Activated T-cell treated with anti-CD3 and anti-CD28 coated beads, Interleukin-2, amount 50 U/mL, for 24 hours (primary cell): ENCODE measurements at regions not wholly inside any gene's neighbourhood (a gene's known extent, or its start where the extent isn't known, plus 50 kb on each side); places are given as distances from the start of the nearest gene placed in this dataset.

Source experiments
- DNase-seq: peaks from one replicate; pipeline ENCODE4 v3.0.0-alpha.2; 2020
- H3K27ac Mint-ChIP-seq: 2 replicates; pipeline ENCODE4 v1.8.0; 2020; ENCODE audit warnings: mild to moderate bottlenecking, mixed read lengths
- H3K27me3 Mint-ChIP-seq: 2 replicates; pipeline ENCODE4 v1.8.0; 2020; ENCODE audit warnings: mixed read lengths
- H3K36me3 Mint-ChIP-seq: 2 replicates; pipeline ENCODE4 v1.8.0; 2020; ENCODE audit warnings: low read depth, mixed read lengths
- H3K4me1 Mint-ChIP-seq: 2 replicates; pipeline ENCODE4 v1.8.0; 2020; ENCODE audit warnings: low read depth, mixed read lengths
- H3K4me3 Mint-ChIP-seq: 2 replicates; pipeline ENCODE4 v1.8.0; 2020; ENCODE audit warnings: mild to moderate bottlenecking, moderate library complexity, mixed read lengths
- H3K9me3 Mint-ChIP-seq: 2 replicates; pipeline ENCODE4 v1.8.0; 2020; ENCODE audit warnings: mixed read lengths

DNA sequence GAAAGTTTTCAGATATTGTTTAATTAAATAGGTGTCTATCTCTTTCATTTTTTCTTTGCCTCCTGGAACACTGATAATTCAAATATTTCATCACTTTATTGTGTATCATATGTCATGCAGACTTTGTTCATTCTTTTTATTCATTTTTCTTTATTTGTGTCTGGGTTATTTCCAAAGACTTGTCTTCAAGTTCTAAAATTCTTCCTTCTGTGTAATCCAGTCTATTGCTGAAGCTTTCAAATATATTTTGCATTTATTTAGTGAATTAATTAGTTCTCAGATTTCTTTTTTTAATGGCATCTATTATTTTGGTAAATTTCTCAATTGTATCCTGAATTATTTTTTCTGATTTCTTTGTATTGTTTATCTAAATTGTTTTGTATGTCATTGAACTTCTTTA lies 70.1 kb downstream of the ZNF330 start:
- DNase-seq, result no peak
- H3K36me3 Mint-ChIP-seq, result no peaks in the 10 kb centered on the region
- H3K4me1 Mint-ChIP-seq, result no peaks in the 10 kb centered on the region
- no peak overlapping the region for H3K27ac Mint-ChIP-seq
- H3K27me3 Mint-ChIP-seq, result peaks cover 38% of the 10 kb centered on the region
- H3K4me3 Mint-ChIP-seq, result no peak overlapping the region
- H3K9me3 Mint-ChIP-seq, result peaks cover 20% of the 10 kb centered on the region

DNA sequence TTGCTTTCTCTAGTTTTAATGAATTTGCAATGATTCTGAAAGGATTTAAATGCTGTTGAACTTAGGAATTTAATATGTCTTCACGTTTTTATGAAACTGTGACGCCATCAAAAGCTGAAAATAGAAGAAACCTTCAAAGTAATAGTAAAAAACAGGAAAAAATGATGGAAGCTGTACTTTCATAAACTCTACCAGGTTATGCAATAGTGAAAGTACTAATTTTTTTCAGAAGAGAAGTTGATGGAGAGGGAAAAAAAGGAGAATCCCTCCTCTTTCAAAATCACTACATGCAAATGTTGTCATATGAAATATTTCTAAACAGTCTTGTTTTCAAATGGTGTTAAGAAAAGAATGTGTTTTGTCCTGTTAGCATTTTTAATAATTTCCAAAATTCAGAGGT lies 73.6 kb downstream of the ZNF330 start:
- DNase-seq, result no peak
- Mint-ChIP-seq H3K4me3 (no peak overlapping the region), H3K4me1 (no peaks in the 10 kb centered on the region), H3K27ac (no peak overlapping the region), H3K27me3 (peaks cover 25% of the 10 kb centered on the region), H3K9me3 (peaks cover 20% of the 10 kb centered on the region), H3K36me3 (no peaks in the 10 kb centered on the region)

DNA sequence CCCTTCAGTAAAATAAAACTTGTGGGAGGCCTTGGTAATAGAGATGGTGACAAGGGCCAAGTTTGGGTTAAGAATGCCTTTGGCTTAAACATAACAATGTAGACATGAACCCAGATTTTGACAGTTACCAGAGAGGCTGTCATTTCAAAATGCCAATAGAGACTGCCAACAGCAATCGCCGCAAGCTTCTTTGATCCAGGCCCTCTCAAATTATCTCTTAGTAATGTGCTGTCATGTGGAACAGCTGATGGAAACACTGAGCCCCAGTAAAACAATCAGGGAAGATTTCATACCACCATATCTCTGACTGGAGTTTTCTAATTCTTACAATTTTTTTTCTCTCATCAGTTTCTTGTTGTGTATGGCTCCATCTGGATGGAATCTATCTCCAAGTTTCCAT lies 80.5 kb downstream of the ZNF330 start:
- Mint-ChIP-seq H3K4me1 (no peaks in the 10 kb centered on the region), H3K4me3 (no peak overlapping the region), H3K27ac (no peak overlapping the region), H3K27me3 (peaks cover 3% of the 10 kb centered on the region), H3K36me3 (no peaks in the 10 kb centered on the region), H3K9me3 (no peaks in the 10 kb centered on the region)
- no peak for DNase-seq

DNA sequence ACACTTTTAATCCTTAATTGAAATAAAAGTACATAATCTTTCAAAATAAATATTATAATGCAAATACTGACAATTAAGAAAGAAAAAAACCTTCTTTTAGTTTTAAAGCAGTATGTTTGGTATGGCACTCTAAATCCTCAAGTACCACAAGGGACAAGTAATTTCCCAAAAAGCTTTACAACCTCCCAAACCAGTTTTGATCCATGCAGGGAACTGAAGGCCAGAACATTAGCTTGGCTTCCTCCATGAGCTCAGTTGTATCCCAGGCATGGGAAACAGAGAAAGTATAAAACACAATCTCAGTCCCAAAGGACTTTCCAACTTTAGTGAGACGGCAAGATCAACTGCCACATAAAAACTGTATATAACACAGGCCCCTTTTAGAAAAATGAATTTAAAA lies 82.2 kb downstream of the ZNF330 start:
- Mint-ChIP-seq H3K27me3 (peaks cover 5% of the 10 kb centered on the region), H3K36me3 (no peaks in the 10 kb centered on the region), H3K9me3 (no peaks in the 10 kb centered on the region), H3K27ac (no peak overlapping the region), H3K4me3 (no peak overlapping the region), H3K4me1 (peaks cover 6% of the 10 kb centered on the region)
- no peak for DNase-seq

DNA sequence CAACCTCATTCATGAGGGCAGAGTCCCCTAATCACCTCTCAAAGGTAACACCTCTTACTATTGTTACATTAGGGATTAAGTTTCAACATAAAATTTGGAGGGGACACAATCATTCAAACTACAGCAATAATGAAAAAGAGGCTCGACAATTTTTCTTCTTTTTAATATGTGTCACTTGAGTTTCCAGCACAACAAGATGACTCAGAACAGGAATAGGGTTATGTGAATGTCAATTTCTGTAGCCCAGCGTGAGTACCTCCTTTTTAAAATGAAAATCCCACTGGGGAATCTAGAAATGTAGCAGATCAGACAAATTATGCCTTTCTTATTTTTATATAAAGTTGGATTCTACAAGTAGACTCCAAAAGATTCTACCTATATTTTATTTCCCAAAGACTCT lies 83.7 kb downstream of the ZNF330 start:
- Mint-ChIP-seq H3K4me3 (no peak overlapping the region), H3K36me3 (no peaks in the 10 kb centered on the region), H3K9me3 (no peaks in the 10 kb centered on the region), H3K4me1 (peaks cover 6% of the 10 kb centered on the region), H3K27me3 (peaks cover 5% of the 10 kb centered on the region), H3K27ac (no peak overlapping the region)
- no peak for DNase-seq

DNA sequence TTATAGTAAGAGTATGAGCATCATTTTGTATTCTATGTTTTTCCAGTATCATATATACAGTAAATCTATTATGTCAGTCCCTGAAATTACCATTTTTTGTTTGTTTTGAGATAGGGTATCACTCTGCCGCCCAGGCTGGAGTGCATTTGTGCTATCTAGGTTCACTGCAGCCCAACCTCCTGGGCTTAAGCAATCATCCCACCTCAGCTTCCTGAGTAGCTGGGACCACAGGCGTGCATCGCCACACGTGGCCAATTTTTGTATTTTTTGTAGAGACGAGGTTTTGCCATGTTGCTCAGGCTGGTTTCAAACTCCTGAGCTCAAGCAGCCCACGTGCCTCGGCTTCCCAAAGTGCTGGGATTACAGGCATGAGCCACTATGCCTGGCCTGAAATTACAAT lies 85.6 kb downstream of the ZNF330 start:
- Mint-ChIP-seq H3K27ac (no peak overlapping the region), H3K9me3 (no peaks in the 10 kb centered on the region)

DNA sequence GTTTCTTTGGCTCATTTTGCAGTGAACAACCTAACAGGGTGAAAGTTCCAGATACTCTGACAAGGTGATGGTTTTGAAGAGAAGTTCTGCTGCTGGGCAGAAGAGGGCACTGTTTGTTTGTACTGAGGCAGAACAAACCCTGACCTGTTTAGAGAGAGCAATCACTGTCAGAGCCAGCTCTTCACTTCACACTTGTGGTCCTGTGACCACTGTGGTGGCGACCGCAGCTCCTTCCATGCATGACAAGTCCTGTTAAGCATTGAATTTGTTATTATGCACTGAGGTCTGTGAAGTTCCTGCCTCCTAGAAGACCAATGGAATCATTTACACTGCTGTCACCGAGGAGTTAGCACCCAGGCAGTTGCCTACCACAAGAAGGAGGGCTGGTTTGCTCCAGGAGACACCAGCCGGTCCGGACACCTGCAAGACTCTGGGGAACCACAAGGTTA lies 86.6 kb downstream of the ZNF330 start:
- peak; percentile 60 for DNase-seq
- Mint-ChIP-seq H3K36me3 (no peaks in the 10 kb centered on the region), H3K27ac (no peak overlapping the region), H3K4me3 (no peak overlapping the region), H3K4me1 (peaks cover 6% of the 10 kb centered on the region), H3K9me3 (no peaks in the 10 kb centered on the region), H3K27me3 (peaks cover 5% of the 10 kb centered on the region)

More for the DNA sequence above, 85.6 kb downstream of the ZNF330 start:
- Mint-ChIP-seq H3K4me3 (no peak overlapping the region), H3K4me1 (peaks cover 6% of the 10 kb centered on the region), H3K36me3 (no peaks in the 10 kb centered on the region), H3K27me3 (peaks cover 5% of the 10 kb centered on the region)
- DNase-seq, result no peak

DNA sequence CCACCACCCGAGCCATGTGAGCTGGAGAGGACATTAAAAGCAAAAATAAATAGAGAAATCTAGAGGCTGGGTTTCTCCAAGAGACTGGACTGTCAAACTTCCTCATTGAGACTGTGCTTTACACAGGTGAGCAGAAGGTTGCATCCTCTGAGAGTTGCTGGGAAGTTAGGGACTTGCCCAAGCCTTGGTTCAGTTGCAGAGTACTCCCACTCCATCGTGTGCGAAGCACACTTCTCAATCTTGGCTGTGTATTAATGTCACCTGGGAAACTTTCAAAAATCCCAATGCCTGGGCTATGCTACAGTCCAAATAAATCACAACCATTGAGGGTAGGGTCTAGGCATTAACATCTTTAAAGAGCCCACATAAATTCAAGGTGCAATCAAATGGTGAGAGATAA lies 89.2 kb downstream of the ZNF330 start:
- no peak for DNase-seq
- Mint-ChIP-seq H3K4me3 (no peak overlapping the region), H3K27ac (no peak overlapping the region), H3K4me1 (peaks cover 6% of the 10 kb centered on the region), H3K9me3 (no peaks in the 10 kb centered on the region), H3K27me3 (peaks cover 8% of the 10 kb centered on the region), H3K36me3 (no peaks in the 10 kb centered on the region)

DNA sequence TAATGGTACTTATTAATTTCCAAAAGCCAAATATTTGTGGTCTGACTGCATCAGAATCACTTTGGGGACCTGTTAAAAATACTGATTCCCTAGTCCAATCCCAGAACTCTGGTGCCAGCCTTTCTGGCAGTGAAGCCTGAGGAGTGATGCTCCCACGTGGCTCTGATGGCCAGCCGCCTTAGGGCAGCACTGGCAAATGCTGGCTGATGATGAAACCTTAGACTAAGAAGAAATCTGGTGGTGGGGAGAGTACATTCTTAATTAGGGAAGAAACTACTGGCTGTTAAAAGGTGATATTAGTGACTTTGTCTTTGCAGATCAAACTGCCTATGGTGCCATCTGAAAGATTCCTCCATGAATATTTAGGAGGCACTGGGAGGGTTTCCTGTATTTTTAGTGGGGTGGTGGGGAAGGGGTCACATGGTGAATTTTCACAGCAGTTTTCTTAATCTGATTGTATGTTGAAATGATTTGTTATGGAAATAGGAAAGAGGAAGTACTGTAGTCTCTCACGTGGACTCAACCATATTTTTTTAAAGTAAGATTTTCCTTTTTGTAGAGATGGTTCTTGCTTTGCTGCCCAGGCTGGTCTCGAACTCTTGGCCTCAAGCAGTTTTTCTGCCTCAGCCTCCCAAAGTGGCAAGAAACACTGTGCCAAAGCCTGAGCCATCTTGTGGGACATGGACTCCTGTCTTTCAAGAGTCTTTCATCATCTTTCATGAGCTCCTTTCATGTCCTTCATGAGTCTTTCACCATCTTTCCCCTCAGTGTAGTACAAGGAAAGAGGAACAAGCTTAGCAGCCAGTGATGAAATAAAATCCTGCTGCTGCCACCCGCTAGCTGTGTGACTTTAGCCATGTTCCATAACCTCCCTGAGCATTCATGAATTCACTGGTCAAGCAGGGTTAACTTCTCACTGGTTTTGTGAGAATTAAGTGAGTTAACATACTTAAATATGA lies 90.8 kb downstream of the ZNF330 start:
- no peak for DNase-seq
- H3K4me3 Mint-ChIP-seq, result no peak overlapping the region
- H3K27ac Mint-ChIP-seq, result no peak overlapping the region
- no peaks in the 10 kb centered on the region for H3K36me3 Mint-ChIP-seq
- H3K9me3 Mint-ChIP-seq, result no peaks in the 10 kb centered on the region
- peaks cover 6% of the 10 kb centered on the region for H3K4me1 Mint-ChIP-seq
- H3K27me3 Mint-ChIP-seq, result peaks cover 8% of the 10 kb centered on the region

DNA sequence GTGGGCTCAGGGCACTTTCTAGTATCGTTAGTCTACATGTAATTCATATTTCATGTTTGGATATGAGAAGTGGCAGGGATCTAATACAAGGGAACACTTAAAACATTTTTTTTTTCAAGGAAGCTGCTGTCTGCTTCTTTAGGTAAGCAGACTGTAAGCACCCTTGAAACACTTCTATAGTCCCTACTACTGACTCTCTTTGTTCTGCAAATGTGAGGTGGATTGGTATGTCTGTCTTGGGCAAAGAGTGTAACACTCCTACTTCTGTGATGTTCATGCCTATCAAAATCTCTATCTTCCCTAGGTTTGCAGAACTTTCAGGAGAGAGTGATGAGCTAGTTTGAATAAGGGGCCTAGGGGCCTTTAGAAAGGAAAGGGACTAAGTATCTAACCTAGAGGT lies 93.9 kb downstream of the ZNF330 start:
- Mint-ChIP-seq H3K9me3 (no peaks in the 10 kb centered on the region), H3K4me3 (no peak overlapping the region), H3K4me1 (no peaks in the 10 kb centered on the region), H3K36me3 (no peaks in the 10 kb centered on the region), H3K27me3 (peaks cover 18% of the 10 kb centered on the region), H3K27ac (no peak overlapping the region)
- no peak for DNase-seq

DNA sequence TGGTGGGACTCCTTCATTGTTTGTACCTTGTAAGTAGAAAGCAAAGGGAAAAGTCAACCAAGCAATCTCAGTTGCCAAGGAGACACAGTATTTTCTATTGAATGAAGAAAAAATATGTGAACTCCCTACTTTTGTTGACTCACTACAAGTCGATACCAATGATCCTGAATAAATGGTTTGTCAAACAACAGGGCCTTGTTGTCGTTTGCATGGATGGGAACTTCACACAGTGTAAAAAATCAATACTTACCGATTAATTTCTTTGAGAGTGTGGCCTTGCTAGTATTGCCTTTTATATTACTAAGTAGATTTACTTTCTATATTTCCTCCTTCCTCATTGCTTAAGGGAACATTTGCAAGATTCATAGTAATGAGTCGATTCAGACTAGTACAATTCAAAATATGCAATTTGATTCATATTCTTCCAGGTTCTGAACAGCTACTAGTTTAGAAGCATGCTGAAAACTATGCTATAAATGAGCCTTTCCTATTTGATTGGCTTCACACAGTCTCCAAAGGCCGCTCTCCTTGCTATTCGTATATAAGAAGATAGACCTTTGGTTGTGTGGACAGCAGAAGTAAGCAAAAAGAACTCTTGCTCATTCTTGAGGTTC lies 108.0 kb downstream of the ZNF330 start:
- peaks cover 49% of the 10 kb centered on the region for H3K27me3 Mint-ChIP-seq
- H3K36me3 Mint-ChIP-seq, result no peaks in the 10 kb centered on the region
- H3K4me3 Mint-ChIP-seq, result no peak overlapping the region
- H3K4me1 Mint-ChIP-seq, result peaks cover 3% of the 10 kb centered on the region
- no peak overlapping the region for H3K27ac Mint-ChIP-seq
- no peaks in the 10 kb centered on the region for H3K9me3 Mint-ChIP-seq
- no peak for DNase-seq

DNA sequence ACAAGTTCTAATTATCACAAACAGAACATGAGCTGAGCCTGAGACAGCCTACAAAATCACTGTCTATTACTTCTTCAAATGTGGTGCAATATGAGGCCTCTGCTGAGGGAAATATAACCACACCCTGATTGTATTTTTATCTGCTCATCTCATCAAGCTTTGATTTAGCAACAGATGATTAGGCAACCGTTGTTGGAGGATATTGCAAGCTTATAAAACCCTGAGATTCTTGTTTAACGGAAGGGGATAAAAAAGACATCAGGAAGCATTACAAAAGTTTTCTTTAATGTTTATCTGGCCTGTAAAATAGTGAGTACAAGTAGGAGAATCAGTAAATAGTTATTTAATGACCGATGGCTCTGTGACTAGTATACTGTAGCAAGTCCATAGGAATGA lies 108.5 kb downstream of the ZNF330 start:
- Mint-ChIP-seq H3K27me3 (peaks cover 50% of the 10 kb centered on the region), H3K27ac (no peak overlapping the region), H3K4me3 (no peak overlapping the region), H3K9me3 (no peaks in the 10 kb centered on the region), H3K36me3 (no peaks in the 10 kb centered on the region), H3K4me1 (peaks cover 3% of the 10 kb centered on the region)
- no peak for DNase-seq

DNA sequence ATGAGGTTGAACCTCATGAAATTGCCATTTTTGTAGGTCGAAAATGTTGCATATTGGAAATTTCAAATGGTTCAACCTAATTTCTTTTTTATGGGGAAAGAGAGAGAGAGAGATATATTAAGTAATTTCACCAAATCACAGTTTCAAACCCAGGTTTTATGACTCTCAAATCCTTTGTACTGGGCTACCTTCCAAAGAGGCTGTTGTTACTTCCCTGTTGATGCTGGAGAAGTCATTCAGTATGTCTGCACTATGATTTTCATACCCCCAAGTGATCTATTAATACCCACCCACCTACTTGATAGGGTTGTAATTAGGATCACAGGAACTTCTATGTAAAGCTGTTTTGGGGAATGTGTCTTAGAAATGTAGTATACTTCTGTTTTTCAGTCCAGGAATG lies 109.9 kb downstream of the ZNF330 start:
- Mint-ChIP-seq H3K4me1 (peaks cover 3% of the 10 kb centered on the region), H3K9me3 (no peaks in the 10 kb centered on the region), H3K27me3 (peaks cover 57% of the 10 kb centered on the region), H3K36me3 (no peaks in the 10 kb centered on the region), H3K27ac (no peak overlapping the region), H3K4me3 (no peak overlapping the region)
- DNase-seq, result no peak

DNA sequence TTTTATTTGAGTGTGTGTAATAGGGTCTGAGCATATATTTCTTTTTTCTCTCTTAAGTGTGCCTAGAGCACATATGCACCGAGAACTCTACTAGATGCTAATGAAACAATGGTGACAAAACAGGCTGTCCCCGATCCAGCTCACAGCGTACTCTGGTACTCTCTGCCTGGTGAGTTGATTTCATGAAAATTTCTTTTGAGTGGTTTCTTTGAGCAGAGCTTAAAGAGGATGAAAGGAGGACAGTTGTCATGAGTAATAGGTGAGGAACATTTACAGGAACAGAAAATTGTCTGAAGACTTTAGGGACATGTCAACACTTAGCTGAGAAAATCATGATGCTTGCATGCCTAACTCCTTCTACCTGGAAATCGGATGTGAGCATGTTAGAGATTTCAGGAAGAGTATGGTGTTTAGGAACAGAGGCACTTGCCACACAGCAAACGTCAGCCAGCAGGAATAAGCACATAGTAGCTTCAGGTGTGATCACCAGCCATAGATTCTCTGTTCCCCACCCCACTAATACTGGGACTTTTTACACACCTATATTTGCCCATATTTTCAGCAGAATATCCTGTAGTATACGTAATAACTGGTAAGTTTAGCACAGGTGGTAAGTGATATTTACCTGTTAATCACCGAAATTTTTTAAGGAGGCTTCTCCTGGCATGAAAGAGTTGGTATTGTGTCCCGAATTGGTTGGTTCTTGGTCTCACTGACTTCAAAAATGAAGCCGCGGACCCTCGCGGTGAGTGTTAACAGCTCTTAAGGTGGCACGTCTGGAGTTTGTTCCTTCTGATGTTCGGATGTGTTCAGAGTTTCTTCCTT lies 111.1 kb downstream of the ZNF330 start:
- peaks cover 3% of the 10 kb centered on the region for H3K4me1 Mint-ChIP-seq
- peaks cover 59% of the 10 kb centered on the region for H3K27me3 Mint-ChIP-seq
- H3K27ac Mint-ChIP-seq, result no peak overlapping the region
- H3K4me3 Mint-ChIP-seq, result no peak overlapping the region
- no peaks in the 10 kb centered on the region for H3K36me3 Mint-ChIP-seq
- no peaks in the 10 kb centered on the region for H3K9me3 Mint-ChIP-seq
- DNase-seq, result no peak
